Astrocyte (in vitro differentiated cells and primary cell): ENCODE measurements at regions not wholly inside any gene's neighbourhood (a gene's known extent, or its start where the extent isn't known, plus 50 kb on each side); places are given as distances from the start of the nearest gene placed in this dataset.

ENCODE experiments used
- EZH2 ChIP-seq: IDR thresholded peaks from 2 replicates; pipeline ENCODE4 v1.6.1; 2012; ENCODE audit warnings: mild to moderate bottlenecking, low read length, inconsistent platforms; ENCODE audit not compliant: insufficient read depth
- TF ChIP-seq, protein P1 (sequence below): IDR thresholded peaks from 2 replicates; pipeline ENCODE4 v1.5.1; 2011; ENCODE audit warnings: low read depth, mild to moderate bottlenecking, inconsistent platforms, low read length, moderate library complexity; ENCODE audit not compliant: insufficient read depth

DNA sequence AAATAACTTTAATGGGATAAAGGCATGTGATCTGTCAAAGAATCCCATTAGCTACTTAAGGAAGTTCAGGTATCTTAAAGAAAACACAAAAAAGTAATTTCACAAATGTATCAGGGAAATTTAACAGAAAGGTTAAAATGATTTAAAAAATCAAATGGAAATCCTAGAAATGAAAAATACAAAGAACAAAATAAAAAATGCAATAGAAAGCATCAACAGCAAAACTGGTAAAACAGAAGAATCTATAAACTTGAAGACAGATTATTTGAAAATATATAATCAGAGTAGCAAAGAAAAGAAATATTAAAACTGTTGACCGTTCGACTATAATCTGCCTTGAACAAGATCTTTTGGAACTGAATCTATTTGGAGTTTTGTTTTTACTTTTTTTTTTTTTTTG is 279.4 kb upstream of the SYT1 start:
- TF ChIP-seq, protein P1, sequence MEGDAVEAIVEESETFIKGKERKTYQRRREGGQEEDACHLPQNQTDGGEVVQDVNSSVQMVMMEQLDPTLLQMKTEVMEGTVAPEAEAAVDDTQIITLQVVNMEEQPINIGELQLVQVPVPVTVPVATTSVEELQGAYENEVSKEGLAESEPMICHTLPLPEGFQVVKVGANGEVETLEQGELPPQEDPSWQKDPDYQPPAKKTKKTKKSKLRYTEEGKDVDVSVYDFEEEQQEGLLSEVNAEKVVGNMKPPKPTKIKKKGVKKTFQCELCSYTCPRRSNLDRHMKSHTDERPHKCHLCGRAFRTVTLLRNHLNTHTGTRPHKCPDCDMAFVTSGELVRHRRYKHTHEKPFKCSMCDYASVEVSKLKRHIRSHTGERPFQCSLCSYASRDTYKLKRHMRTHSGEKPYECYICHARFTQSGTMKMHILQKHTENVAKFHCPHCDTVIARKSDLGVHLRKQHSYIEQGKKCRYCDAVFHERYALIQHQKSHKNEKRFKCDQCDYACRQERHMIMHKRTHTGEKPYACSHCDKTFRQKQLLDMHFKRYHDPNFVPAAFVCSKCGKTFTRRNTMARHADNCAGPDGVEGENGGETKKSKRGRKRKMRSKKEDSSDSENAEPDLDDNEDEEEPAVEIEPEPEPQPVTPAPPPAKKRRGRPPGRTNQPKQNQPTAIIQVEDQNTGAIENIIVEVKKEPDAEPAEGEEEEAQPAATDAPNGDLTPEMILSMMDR, result no peak
- TF ChIP-seq EZH2, result no peak
